HUES6 (cell line): ENCODE measurements at regions not wholly inside any gene's neighbourhood (a gene's known extent, or its start where the extent isn't known, plus 50 kb on each side); places are given as distances from the start of the nearest gene placed in this dataset.

ENCODE experiments used
- H3K27ac ChIP-seq: 2 replicates; pipeline ENCODE4 v1.7.0; 2013; ENCODE audit warnings: low read depth, mild to moderate bottlenecking, low read length, inconsistent platforms
- H3K27me3 ChIP-seq: 2 replicates; pipeline ENCODE4 v1.6.1; 2013; ENCODE audit warnings: low read length; ENCODE audit not compliant: control insufficient read depth, insufficient read depth
- H3K36me3 ChIP-seq: 2 replicates; pipeline ENCODE4 v1.6.1; 2013; ENCODE audit warnings: low read length; ENCODE audit not compliant: control insufficient read depth, insufficient read depth
- H3K4me1 ChIP-seq: 2 replicates; pipeline ENCODE4 v1.6.1; 2013; ENCODE audit warnings: low read length; ENCODE audit not compliant: control insufficient read depth, insufficient read depth
- H3K4me3 ChIP-seq: 2 replicates; pipeline ENCODE4 v1.5.1; 2013; ENCODE audit warnings: low read depth, low read length
- H3K9ac ChIP-seq: one replicate; pipeline ENCODE4 v1.6.1; 2013; ENCODE audit warnings: mild to moderate bottlenecking, low read length
- H3K9me3 ChIP-seq: 2 replicates; pipeline ENCODE4 v1.6.1; 2013; ENCODE audit warnings: low read depth, low read length; ENCODE audit not compliant: control insufficient read depth, insufficient read depth

DNA sequence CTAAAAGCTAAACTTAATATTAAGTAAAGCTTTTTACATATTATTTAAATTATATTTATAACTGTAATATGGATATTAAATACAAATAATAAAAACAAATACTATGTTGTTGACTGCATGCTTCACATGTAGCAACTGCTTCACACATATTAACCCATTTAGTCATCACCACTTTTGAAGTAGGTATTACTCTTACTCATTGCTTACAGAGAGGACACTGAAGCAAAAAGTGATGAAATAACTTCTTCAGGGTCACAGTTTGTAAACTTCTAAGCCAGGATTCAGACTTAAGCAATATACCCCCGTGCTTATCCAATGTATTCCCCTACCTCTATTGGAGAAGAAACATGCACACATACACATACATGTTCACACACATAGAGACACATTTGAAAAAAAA, 166.6 kb downstream of the DKK2 start:
- no peaks in the 10 kb centered on the region for H3K9me3 ChIP-seq
- H3K9ac ChIP-seq = no peak overlapping the region
- no peaks in the 10 kb centered on the region for H3K4me1 ChIP-seq
- H3K36me3 ChIP-seq = no peaks in the 10 kb centered on the region
- H3K27me3 ChIP-seq = no peaks in the 10 kb centered on the region
- no peak overlapping the region for H3K4me3 ChIP-seq
- no peak overlapping the region for H3K27ac ChIP-seq

DNA sequence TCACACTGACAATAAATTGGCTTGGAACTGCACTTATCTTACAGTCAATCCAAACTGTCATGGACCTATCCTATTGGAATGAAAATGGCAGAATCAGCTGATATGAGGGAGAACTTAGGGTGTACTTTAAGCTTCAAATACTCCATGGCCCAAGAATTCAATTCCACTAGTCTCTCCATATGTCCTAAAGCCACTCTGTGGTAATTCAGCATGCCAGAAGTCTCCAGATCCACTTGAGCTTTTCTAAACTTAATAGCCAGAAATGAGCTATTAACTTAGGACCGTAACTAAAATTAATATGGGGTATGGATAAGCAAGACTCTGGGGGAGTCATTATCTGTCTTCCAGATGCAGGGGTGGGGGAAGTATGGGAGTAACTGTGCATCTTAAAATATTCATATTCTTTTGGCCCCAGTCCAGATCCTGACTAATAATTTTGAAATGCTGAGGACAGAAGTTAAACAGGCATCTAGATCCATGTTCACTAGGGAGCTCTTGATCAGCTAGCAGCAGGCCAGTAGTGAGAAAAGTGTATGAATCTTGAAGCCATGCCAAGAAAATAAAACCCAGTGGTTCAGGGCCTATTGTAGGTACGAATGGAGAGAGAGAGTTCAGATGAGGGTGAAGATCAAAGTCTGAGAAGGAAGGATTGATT, 167.6 kb downstream of the DKK2 start:
- H3K27ac ChIP-seq = no peak overlapping the region
- no peak overlapping the region for H3K4me3 ChIP-seq
- no peaks in the 10 kb centered on the region for H3K36me3 ChIP-seq

DNA sequence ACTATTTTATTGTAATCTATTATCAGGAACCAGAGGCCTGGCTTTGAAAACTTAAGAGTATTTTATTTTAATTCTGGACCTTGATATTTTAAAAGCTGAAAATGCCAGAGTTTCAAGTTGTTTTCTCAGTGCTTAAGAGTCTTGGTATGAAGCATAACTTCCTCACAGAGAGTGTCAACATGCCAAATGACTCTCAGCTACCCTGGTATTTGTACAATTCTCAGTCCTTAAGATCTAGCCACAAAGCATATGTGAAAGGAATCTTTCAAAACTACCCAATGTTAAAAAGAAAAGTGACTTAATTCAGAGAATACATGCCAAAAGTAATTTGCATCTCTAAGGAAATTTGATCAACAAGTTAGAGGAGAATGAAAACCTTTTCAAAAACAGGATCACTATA, 171.9 kb downstream of the DKK2 start:
- no peaks in the 10 kb centered on the region for H3K4me1 ChIP-seq

More for the DNA sequence above, 167.6 kb downstream of the DKK2 start:
- Histone ChIP-seq H3K4me1 (no peaks in the 10 kb centered on the region), H3K27me3 (no peaks in the 10 kb centered on the region), H3K9me3 (no peaks in the 10 kb centered on the region), H3K9ac (no peak overlapping the region)

DNA sequence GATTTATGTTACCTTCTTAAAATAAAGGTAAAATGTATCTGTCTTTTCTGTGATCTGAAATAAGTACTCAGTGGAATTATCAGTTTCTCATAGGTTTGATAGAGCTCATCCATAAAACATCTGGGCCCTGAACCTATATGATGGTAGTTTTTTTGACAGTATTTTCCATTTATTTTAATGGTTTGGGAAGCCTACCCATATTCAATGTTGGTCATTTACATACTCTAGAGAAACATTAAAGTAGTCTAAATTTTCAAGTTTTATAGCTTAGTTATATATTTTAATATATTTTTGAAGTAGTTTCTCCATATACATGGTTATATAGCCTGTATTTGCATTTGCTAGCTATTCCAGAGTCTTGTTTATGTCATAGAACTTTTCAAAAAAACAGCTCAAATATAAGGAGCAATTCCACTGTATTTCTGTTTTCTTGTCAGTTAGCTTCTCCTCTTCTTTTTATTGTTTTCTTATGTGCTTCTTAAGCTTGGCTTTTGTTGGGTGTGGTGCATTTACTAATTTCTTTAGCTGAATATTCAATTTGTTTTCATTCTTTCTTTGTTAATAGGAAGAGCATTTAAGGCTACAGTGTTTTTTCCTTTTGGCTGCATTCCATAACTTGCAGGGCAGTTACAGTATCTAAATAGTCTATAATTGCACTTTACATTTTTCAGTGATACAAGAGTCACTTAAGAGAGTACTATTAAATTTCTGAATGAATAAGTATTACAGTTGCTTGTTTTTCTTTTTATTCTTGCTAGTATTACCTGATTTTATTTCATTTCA, 181.4 kb downstream of the DKK2 start:
- Histone ChIP-seq H3K36me3 (no peaks in the 10 kb centered on the region), H3K27ac (no peak overlapping the region), H3K4me1 (no peaks in the 10 kb centered on the region), H3K9ac (no peak overlapping the region), H3K27me3 (no peaks in the 10 kb centered on the region), H3K9me3 (no peaks in the 10 kb centered on the region), H3K4me3 (no peak overlapping the region)

More for the DNA sequence above, 171.9 kb downstream of the DKK2 start:
- no peak overlapping the region for H3K4me3 ChIP-seq
- no peak overlapping the region for H3K27ac ChIP-seq
- H3K27me3 ChIP-seq = no peaks in the 10 kb centered on the region
- H3K9ac ChIP-seq = no peak overlapping the region
- no peaks in the 10 kb centered on the region for H3K9me3 ChIP-seq
- H3K36me3 ChIP-seq = no peaks in the 10 kb centered on the region

DNA sequence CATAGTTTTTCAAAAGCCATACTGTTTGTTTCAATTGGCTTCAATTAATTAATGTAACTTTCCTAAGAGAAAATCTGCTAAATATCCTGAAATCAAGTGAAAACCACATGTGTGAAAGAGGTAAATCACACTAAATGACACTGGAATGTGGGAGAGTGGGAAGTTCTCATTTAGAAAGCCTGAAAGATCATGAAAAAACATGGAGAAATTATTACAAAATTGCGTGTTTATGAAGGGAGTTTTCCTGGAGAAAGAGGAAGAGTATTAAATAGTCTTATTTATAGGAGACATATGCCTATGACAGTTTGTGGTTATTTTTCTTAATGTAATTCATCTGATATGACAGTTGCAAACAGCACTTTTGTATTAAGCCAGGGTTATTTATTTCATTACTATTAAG, 183.7 kb downstream of the DKK2 start:
- Histone ChIP-seq H3K27me3 (no peaks in the 10 kb centered on the region), H3K9ac (no peak overlapping the region), H3K9me3 (no peaks in the 10 kb centered on the region), H3K36me3 (no peaks in the 10 kb centered on the region), H3K4me1 (no peaks in the 10 kb centered on the region), H3K4me3 (no peak overlapping the region), H3K27ac (no peak overlapping the region)

DNA sequence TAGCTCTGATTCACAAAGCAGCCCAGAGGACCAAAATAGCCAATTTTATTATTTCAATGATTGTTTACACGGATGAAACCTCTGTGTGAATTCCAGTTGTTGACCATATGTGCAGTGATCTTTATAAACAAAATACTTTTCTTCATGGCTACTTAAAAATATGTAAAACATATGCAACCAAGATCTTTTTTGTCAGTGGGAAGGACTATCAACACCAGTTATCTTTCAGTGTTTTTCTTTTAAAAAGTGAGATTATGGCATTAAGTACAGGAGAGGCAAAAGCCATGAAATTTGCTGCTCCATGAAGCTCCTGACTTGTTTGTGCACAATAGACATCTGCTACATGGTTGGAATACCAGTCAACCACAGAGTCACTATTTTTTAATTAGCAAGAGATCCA, 184.4 kb downstream of the DKK2 start:
- Histone ChIP-seq H3K27ac (no peak overlapping the region), H3K9ac (no peak overlapping the region), H3K4me1 (no peaks in the 10 kb centered on the region), H3K4me3 (no peak overlapping the region), H3K9me3 (no peaks in the 10 kb centered on the region), H3K27me3 (no peaks in the 10 kb centered on the region), H3K36me3 (no peaks in the 10 kb centered on the region)

DNA sequence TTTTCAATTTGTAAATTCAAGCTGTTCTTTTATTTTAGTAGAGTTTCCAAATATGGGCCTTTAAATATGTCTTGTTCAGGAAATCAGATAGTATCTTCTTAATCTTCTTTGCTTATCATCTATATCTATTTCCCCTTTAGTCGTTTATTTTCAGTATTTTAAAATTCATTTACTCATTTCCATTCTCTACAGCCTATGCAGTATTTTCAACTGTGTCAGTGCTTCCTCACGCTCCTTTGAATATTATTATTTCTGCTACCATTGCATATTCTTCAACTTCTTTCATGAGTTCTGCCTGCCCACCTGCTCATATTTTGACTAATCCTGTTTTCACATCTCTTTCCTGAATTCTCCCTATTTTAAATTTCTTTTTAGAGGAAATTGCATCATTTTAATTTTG, 185.4 kb downstream of the DKK2 start:
- Histone ChIP-seq H3K36me3 (no peaks in the 10 kb centered on the region), H3K9ac (no peak overlapping the region), H3K27me3 (no peaks in the 10 kb centered on the region), H3K9me3 (no peaks in the 10 kb centered on the region), H3K4me1 (no peaks in the 10 kb centered on the region), H3K4me3 (no peak overlapping the region), H3K27ac (no peak overlapping the region)

DNA sequence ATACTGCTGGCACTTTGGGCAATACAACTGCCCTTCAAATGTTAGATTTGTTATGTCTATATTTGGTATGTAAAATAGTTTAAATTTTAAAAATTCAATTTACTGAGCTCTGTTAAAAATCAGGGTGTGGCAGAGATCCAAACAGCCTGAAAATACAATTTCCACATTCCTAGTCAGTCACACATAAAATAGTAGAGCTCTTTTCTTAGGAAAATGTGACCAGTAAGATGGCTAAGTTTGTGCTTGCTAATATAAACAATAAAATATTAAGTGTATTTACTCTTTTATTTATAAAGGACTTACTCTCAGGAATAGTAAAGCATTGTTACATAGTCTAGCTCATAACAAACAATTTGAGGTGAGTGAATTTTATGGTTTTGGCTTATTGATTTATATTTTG, 200.2 kb downstream of the DKK2 start:
- no peaks in the 10 kb centered on the region for H3K36me3 ChIP-seq
- no peak overlapping the region for H3K9ac ChIP-seq
- no peak overlapping the region for H3K4me3 ChIP-seq
- no peaks in the 10 kb centered on the region for H3K4me1 ChIP-seq
- no peak overlapping the region for H3K27ac ChIP-seq
- no peaks in the 10 kb centered on the region for H3K27me3 ChIP-seq
- peaks cover 16% of the 10 kb centered on the region for H3K9me3 ChIP-seq

DNA sequence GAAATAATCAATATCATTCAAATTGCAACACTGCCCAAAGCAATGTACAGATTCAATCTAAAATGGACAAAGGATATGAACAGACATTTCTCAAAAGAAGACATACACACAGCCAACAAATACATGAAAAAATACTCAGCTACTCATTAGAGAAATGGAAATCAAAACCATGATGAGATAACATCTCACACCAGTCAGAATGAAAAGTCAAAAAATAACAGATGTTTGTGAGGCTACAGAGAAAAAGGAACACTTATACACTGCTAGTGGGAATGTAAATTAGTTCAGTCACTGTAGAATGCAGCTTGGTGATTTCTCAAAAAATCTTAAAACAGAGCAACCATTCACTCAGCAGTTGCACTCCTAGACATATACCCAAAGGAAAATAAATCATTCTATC, 205.2 kb downstream of the DKK2 start:
- Histone ChIP-seq H3K4me1 (no peaks in the 10 kb centered on the region), H3K9me3 (no peaks in the 10 kb centered on the region), H3K27ac (no peak overlapping the region), H3K9ac (no peak overlapping the region), H3K36me3 (no peaks in the 10 kb centered on the region), H3K4me3 (no peak overlapping the region), H3K27me3 (no peaks in the 10 kb centered on the region)

DNA sequence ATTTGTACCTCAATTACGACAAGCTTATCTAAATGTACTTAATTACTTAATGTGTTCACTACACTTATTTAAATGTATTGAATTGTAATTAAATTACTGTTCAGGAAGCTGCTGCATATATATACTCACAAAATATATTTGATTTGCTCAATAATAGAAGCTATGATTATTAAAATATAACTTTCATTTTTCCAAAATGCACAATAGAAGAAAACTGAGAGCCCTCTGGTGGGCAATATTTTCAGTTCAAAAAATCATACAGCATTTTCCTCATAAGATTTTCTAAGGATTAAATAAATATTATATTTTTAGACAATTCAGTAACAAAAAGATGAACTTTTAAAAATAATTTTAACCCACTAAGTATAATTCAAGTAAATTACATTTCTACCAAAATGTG, 217.3 kb downstream of the DKK2 start:
- no peaks in the 10 kb centered on the region for H3K36me3 ChIP-seq
- H3K9me3 ChIP-seq = peaks cover 14% of the 10 kb centered on the region

DNA sequence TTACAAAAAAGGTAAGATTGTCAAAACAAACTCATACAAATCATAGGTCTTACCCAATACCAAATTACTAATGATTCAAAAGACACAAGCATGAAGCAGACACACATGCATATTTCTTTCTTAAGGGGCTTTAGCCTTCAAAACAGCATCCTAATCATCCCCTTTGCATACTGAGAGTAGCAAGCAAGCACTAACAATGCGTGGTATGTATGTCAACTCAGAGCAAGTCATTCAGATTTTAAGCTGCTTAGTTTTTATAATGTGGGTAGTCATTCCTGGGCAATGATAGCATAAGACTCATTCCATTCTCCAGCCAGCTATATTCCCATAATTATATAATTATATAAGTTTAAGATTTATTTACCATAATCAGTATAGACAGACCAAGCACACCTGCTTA, 219.6 kb downstream of the DKK2 start:
- peaks cover 2% of the 10 kb centered on the region; the same call in 1 of the 2 replicates for H3K4me1 ChIP-seq
- H3K27me3 ChIP-seq = no peaks in the 10 kb centered on the region
- H3K9me3 ChIP-seq = no peaks in the 10 kb centered on the region
- no peak overlapping the region for H3K4me3 ChIP-seq
- H3K36me3 ChIP-seq = no peaks in the 10 kb centered on the region
- no peak overlapping the region for H3K27ac ChIP-seq
- H3K9ac ChIP-seq = no peak overlapping the region

More for the DNA sequence above, 217.3 kb downstream of the DKK2 start:
- H3K4me3 ChIP-seq = no peak overlapping the region
- H3K4me1 ChIP-seq = peaks cover 2% of the 10 kb centered on the region; the same call in 1 of the 2 replicates
- H3K27ac ChIP-seq = no peak overlapping the region
- H3K9ac ChIP-seq = no peak overlapping the region
- H3K27me3 ChIP-seq = no peaks in the 10 kb centered on the region
